Vagina (tissue), 2 donors: ENCODE measurements at regions not wholly inside any gene's neighbourhood (a gene's known extent, or its start where the extent isn't known, plus 50 kb on each side); places are given as distances from the start of the nearest gene placed in this dataset.

Source experiments
- CTCF ChIP-seq, 3 experiments: fragments of 450-650 bp in 2 of 3; fragments of 200-600 bp in 1 of 3; sonication (generic) in 1 of 3; IDR thresholded peaks; one replicate each; pipeline ENCODE4 v1.5.1; 2017 to 2019; ENCODE audit warnings: antibody characterized with exemption in 3 of 3, mild to moderate bottlenecking in 2 of 3, moderate library complexity in 2 of 3
- POLR2A ChIP-seq, 2 donors: fragments of 450-650 bp; IDR thresholded peaks; one replicate each; pipeline ENCODE4 v1.6.1; 2017; ENCODE audit warnings: antibody characterized with exemption in 2 of 2, mild to moderate bottlenecking in 2 of 2, moderate library complexity in 2 of 2

GRCh38 chr15:98529205-98530145 is 118.9 kb upstream of the IGF1R start:
- no peak for TF ChIP-seq CTCF (IDR thresholded peaks at IDR 0.05)
- no peak for TF ChIP-seq POLR2A (IDR thresholded peaks at IDR 0.05)
